Gastrocnemius medialis (tissue), 4 donors: ENCODE measurements at regions not wholly inside any gene's neighbourhood (a gene's known extent, or its start where the extent isn't known, plus 50 kb on each side); places are given as distances from the start of the nearest gene placed in this dataset.

Experiments
- POLR2A ChIP-seq, 2 donors: fragments of 450-650 bp; IDR thresholded peaks; one replicate each; pipeline ENCODE4 v1.6.1; 2017; ENCODE audit warnings: antibody characterized with exemption in 2 of 2, mild to moderate bottlenecking in 2 of 2, moderate library complexity in 2 of 2
- TF ChIP-seq, protein P1 (sequence below), 5 experiments: fragments of 450-650 bp in 3 of 5; fragments of 200-600 bp in 2 of 5; sonication (generic) in 2 of 5; IDR thresholded peaks in 4 of 5; conservative IDR thresholded peaks in 1 of 5; 1 replicate in 4 of 5; 2 replicates in 1 of 5; pipeline ENCODE4 v1.5.1; 2016 to 2019; ENCODE audit warnings: antibody characterized with exemption in 5 of 5, mild to moderate bottlenecking in 3 of 5, moderate library complexity in 3 of 5

GRCh38 chr17:79141578-79142355 lies 67.1 kb downstream of the ENGASE start:
- TF ChIP-seq, protein P1, sequence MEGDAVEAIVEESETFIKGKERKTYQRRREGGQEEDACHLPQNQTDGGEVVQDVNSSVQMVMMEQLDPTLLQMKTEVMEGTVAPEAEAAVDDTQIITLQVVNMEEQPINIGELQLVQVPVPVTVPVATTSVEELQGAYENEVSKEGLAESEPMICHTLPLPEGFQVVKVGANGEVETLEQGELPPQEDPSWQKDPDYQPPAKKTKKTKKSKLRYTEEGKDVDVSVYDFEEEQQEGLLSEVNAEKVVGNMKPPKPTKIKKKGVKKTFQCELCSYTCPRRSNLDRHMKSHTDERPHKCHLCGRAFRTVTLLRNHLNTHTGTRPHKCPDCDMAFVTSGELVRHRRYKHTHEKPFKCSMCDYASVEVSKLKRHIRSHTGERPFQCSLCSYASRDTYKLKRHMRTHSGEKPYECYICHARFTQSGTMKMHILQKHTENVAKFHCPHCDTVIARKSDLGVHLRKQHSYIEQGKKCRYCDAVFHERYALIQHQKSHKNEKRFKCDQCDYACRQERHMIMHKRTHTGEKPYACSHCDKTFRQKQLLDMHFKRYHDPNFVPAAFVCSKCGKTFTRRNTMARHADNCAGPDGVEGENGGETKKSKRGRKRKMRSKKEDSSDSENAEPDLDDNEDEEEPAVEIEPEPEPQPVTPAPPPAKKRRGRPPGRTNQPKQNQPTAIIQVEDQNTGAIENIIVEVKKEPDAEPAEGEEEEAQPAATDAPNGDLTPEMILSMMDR (IDR thresholded peaks at IDR 0.05 in 4 of 5, conservative IDR thresholded peaks at IDR 0.05 in 1 of 5): no peak
- TF ChIP-seq POLR2A (IDR thresholded peaks at IDR 0.05): no peak
